H1 (cell line): ENCODE measurements at regions not wholly inside any gene's neighbourhood (a gene's known extent, or its start where the extent isn't known, plus 50 kb on each side); places are given as distances from the start of the nearest gene placed in this dataset.

Source experiments
- CTCF ChIA-PET: fragments of 300-600 bp; sonication (Branson Sonifier 250); formaldehyde crosslinking; loops from one replicate; lab custom pipeline; 2021; ENCODE audit not compliant: partially characterized antibody; lab: Charles Lee
- POLR2A ChIA-PET: fragments of 300-600 bp; sonication (Branson Sonifier 250); formaldehyde crosslinking; loops from one replicate; lab custom pipeline; 2021; ENCODE audit warnings: inconsistent platforms; ENCODE audit not compliant: partially characterized antibody; lab: Charles Lee
- DNase-seq, 2 experiments: peaks; one replicate each; pipeline versions ENCODE4 v3.0.0 to v3.0.0-alpha.2; 2010 to 2022; ENCODE audit warnings: low spot score in 2 of 2, low read depth in 1 of 2, mixed read lengths in 1 of 2
- FAIRE-seq: peaks from 2 replicates; lab custom pipeline; 2011; peaks lifted over from hg19 to GRCh38; lab: Jason Lieb, UNC
- H2AFZ ChIP-seq: 2 replicates; pipeline ENCODE4 v1.8.1; 2012; ENCODE audit warnings: low read length, inconsistent platforms
- H2AK5ac ChIP-seq: 2 replicates; pipeline ENCODE4 v1.6.1; 2013; ENCODE audit warnings: low read depth, low read length
- H2BK120ac ChIP-seq: replicated peaks from 2 replicates; pipeline ENCODE3; 2013; ENCODE audit warnings: low read depth, low read length, inconsistent platforms
- H2BK12ac ChIP-seq: 2 replicates; pipeline ENCODE4 v1.6.1; 2013; ENCODE audit warnings: low read depth, low read length
- H2BK15ac ChIP-seq: 2 replicates; pipeline ENCODE4 v1.6.1; 2013; ENCODE audit warnings: low read length
- H2BK20ac ChIP-seq: 2 replicates; pipeline ENCODE4 v1.6.1; 2013; ENCODE audit warnings: low read length
- H2BK5ac ChIP-seq: 2 replicates; pipeline ENCODE4 v1.6.1; 2013; ENCODE audit warnings: low read depth, low read length
- H3K14ac ChIP-seq: 2 replicates; pipeline ENCODE4 v1.6.1; 2013; ENCODE audit warnings: inconsistent platforms; ENCODE audit not compliant: insufficient read length
- H3K18ac ChIP-seq: 2 replicates; pipeline ENCODE4 v1.6.1; 2013; ENCODE audit warnings: low read length; ENCODE audit errors: extremely low read depth
- H3K23ac ChIP-seq: 2 replicates; pipeline ENCODE4 v1.6.1; 2013; ENCODE audit warnings: inconsistent platforms; ENCODE audit not compliant: insufficient read length
- H3K23me2 ChIP-seq: 2 replicates; pipeline ENCODE4 v1.6.1; 2013; ENCODE audit warnings: low read depth, low read length
- H3K27ac ChIP-seq: 2 replicates; pipeline ENCODE4 v1.6.1; 2011; ENCODE audit warnings: low read depth, low read length, inconsistent platforms
- H3K27me3 ChIP-seq, 4 experiments: replicated peaks in 1 of 4; 1 replicate in 1 of 4; 2 replicates in 3 of 4; pipeline versions ENCODE4 v1.6.1 to v1.8.1; 2011 to 2013; ENCODE audit warnings: low read length in 3 of 4, mild to moderate bottlenecking in 3 of 4, inconsistent platforms in 2 of 4, mixed read lengths in 2 of 4, moderate library complexity in 1 of 4; ENCODE audit not compliant: control insufficient read depth in 3 of 4, insufficient read depth in 3 of 4; ENCODE audit errors: extremely low read depth in 1 of 4
- H3K36me3 ChIP-seq, 4 experiments: 2 replicates each; pipeline versions ENCODE4 v1.6.1 to v1.8.1; 2011 to 2013; ENCODE audit warnings: mild to moderate bottlenecking in 4 of 4, low read length in 3 of 4, moderate library complexity in 2 of 4, control low read depth in 1 of 4, inconsistent platforms in 1 of 4; ENCODE audit not compliant: insufficient read depth in 4 of 4, control insufficient read depth in 2 of 4
- H3K4ac ChIP-seq: replicated peaks from 2 replicates; pipeline ENCODE3; 2013; ENCODE audit warnings: low read length, low read depth, mixed read lengths, inconsistent platforms; ENCODE audit not compliant: insufficient read length
- H3K4me1 ChIP-seq, 4 experiments: replicated peaks in 1 of 4; 1 replicate in 1 of 4; 2 replicates in 3 of 4; pipeline versions ENCODE4 v1.6.1 to v1.8.1; 2011 to 2013; ENCODE audit warnings: low read length in 3 of 4, inconsistent platforms in 2 of 4, mixed read lengths in 1 of 4; ENCODE audit not compliant: insufficient read depth in 4 of 4, control insufficient read depth in 3 of 4
- H3K4me2 ChIP-seq, 2 experiments: 2 replicates each; pipeline versions ENCODE4 v1.6.1 to v1.8.1; 2011 to 2013; ENCODE audit warnings: low read depth in 2 of 2, low read length in 2 of 2, control low read depth in 1 of 2, inconsistent platforms in 1 of 2, mild to moderate bottlenecking in 1 of 2; ENCODE audit not compliant: insufficient read depth in 1 of 2
- H3K4me3 ChIP-seq, 4 experiments: fragments of 200-600, 300-600 bp in 1 of 4; sonication (generic), shearing (Covaris generic), sonication (Bioruptor Twin) in 1 of 4; 2 replicates each; pipeline versions ENCODE4 v1.5.1 to v1.8.1; 2011 to 2016; ENCODE audit warnings: low read length in 4 of 4, low read depth in 3 of 4, control low read depth in 2 of 4, inconsistent platforms in 2 of 4, mild to moderate bottlenecking in 2 of 4, mixed read lengths in 1 of 4, moderate library complexity in 1 of 4; ENCODE audit not compliant: insufficient read depth in 2 of 4; ENCODE audit errors: extremely low read depth in 1 of 4
- H3K56ac ChIP-seq: replicated peaks from 2 replicates; pipeline ENCODE3; 2013; ENCODE audit warnings: low read depth, mild to moderate bottlenecking, mixed read lengths, low read length, inconsistent platforms; ENCODE audit not compliant: insufficient read length
- H3K79me1 ChIP-seq: 2 replicates; pipeline ENCODE4 v1.6.1; 2013; ENCODE audit warnings: low read depth, low read length, control low read depth
- H3K79me2 ChIP-seq, 2 experiments: 2 replicates each; pipeline versions ENCODE4 v1.6.1 to v1.8.1; 2012 to 2013; ENCODE audit warnings: low read length in 2 of 2, mild to moderate bottlenecking in 2 of 2, inconsistent platforms in 1 of 2; ENCODE audit not compliant: insufficient read depth in 2 of 2, control insufficient read depth in 1 of 2
- H3K9ac ChIP-seq, 4 experiments: replicated peaks in 1 of 4; 1 replicate in 1 of 4; 2 replicates in 3 of 4; pipeline versions ENCODE4 v1.6.1 to v1.8.1; 2011 to 2013; ENCODE audit warnings: low read depth in 3 of 4, low read length in 3 of 4, control low read depth in 2 of 4, mild to moderate bottlenecking in 2 of 4, moderate library complexity in 2 of 4, inconsistent platforms in 1 of 4; ENCODE audit errors: extremely low read depth in 1 of 4
- H3K9me3 ChIP-seq, 2 experiments: 2 replicates each; pipeline versions ENCODE4 v1.6.1 to v1.8.1; 2012 to 2013; ENCODE audit warnings: mild to moderate bottlenecking in 2 of 2, moderate library complexity in 2 of 2, control low read depth in 1 of 2, inconsistent platforms in 1 of 2, low read depth in 1 of 2, low read length in 1 of 2, mixed read lengths in 1 of 2; ENCODE audit not compliant: insufficient read depth in 2 of 2
- H4K20me1 ChIP-seq, 2 experiments: replicated peaks in 1 of 2; 2 replicates each; pipeline versions ENCODE3 to v1.8.1; 2011 to 2013; ENCODE audit warnings: inconsistent platforms in 2 of 2, low read length in 2 of 2, mild to moderate bottlenecking in 1 of 2; ENCODE audit not compliant: insufficient read depth in 2 of 2, control insufficient read depth in 1 of 2
- H4K5ac ChIP-seq: 2 replicates; pipeline ENCODE4 v1.6.1; 2013; ENCODE audit warnings: low read length, low read depth, mixed read lengths, inconsistent platforms; ENCODE audit not compliant: insufficient read length
- H4K8ac ChIP-seq: 2 replicates; pipeline ENCODE4 v1.8.0; 2013; ENCODE audit warnings: mild to moderate bottlenecking, moderate library complexity, low read length, inconsistent platforms; ENCODE audit not compliant: insufficient read depth; ENCODE audit errors: extremely low read depth
- H4K91ac ChIP-seq: replicated peaks from 2 replicates; pipeline ENCODE3; 2013; ENCODE audit warnings: low read length, mixed read lengths, inconsistent platforms; ENCODE audit not compliant: insufficient read length
- ASH2L ChIP-seq: fragments of 200-600, 300-600 bp; sonication (generic); IDR thresholded peaks from one replicate; pipeline ENCODE4 v1.7.1; 2017; ENCODE audit warnings: low read length
- ATF2 ChIP-seq: IDR thresholded peaks from 2 replicates; pipeline ENCODE4 v1.6.1; 2012; ENCODE audit warnings: low read length, inconsistent platforms
- CHD2 ChIP-seq: IDR thresholded peaks from 2 replicates; pipeline ENCODE4 v1.6.1; 2012; ENCODE audit warnings: low read length, improper control_type of control experiment
- WGBS, 2 experiments: shearing (Covaris generic) in 1 of 2; methylation state at CpG; one replicate each; pipeline versions ENCODE4 v1.1.6 to v1.1.7; 2013 to 2015; ENCODE audit warnings: low lambda C conversion rate in 2 of 2, mixed read lengths in 2 of 2, inconsistent platforms in 1 of 2, low coverage in 1 of 2, missing lambda C conversion rate in 1 of 2; ENCODE audit not compliant: insufficient replicate concordance in 2 of 2, insufficient coverage in 1 of 2, insufficient read length in 1 of 2; ENCODE audit errors: extremely low coverage in 1 of 2, missing lambda C conversion rate in 1 of 2; 5-methylcytosine and 5-hydroxymethylcytosine counted together

- FAIRE-seq (no peak), DNase-seq (no peak)
- no peak overlapping the region for H4K5ac ChIP-seq
- ChIA-PET POLR2A (no interaction called here), CTCF (no interaction called here)
- H2AFZ ChIP-seq: no peak overlapping the region
- H3K9me3 ChIP-seq: no peaks in the 10 kb centered on the region
- no peaks in the 10 kb centered on the region for H4K20me1 ChIP-seq
- no peak overlapping the region for H2BK20ac ChIP-seq
- TF ChIP-seq ATF2: no peak
- TF ChIP-seq CHD2: no peak
- no peak for TF ChIP-seq ASH2L
- H3K4me1 ChIP-seq: no peaks in the 10 kb centered on the region
- no peaks in the 10 kb centered on the region for H3K36me3 ChIP-seq
- no peak overlapping the region for H2BK5ac ChIP-seq
- no peak overlapping the region for H3K23ac ChIP-seq
- no peak overlapping the region for H3K4me2 ChIP-seq
- no peak overlapping the region for H3K4ac ChIP-seq
- H3K79me2 ChIP-seq: no peaks in the 10 kb centered on the region
- H2AK5ac ChIP-seq: no peak overlapping the region
- no peak overlapping the region for H3K14ac ChIP-seq
- H2BK12ac ChIP-seq: no peak overlapping the region
- no peak overlapping the region for H4K8ac ChIP-seq
- H2BK120ac ChIP-seq: no peak overlapping the region
- no peaks in the 10 kb centered on the region for H3K79me1 ChIP-seq
- H3K4me3 ChIP-seq: no peak overlapping the region
- H3K18ac ChIP-seq: no peak overlapping the region
- no peaks in the 10 kb centered on the region for H3K23me2 ChIP-seq
- no peaks in the 10 kb centered on the region for H3K27me3 ChIP-seq
- WGBS, 2 experiments: 97% methylated on average over 3 of the region's 3 CpGs; no CpG with 5 or more reads in 1 of the 2 experiments
- no peak overlapping the region for H3K56ac ChIP-seq
- no peak overlapping the region for H3K9ac ChIP-seq
- H3K27ac ChIP-seq: no peak overlapping the region
- H4K91ac ChIP-seq: no peak overlapping the region
- no peak overlapping the region for H2BK15ac ChIP-seq
Observed at GRCh38 chr6:113083947-113084346, 736.8 kb downstream of the RFPL4B start.
